DMS114 treated with DMSO at 0.1 percent for 48 hours (cell line): ENCODE measurements at regions not wholly inside any gene's neighbourhood (a gene's known extent, or its start where the extent isn't known, plus 50 kb on each side); places are given as distances from the start of the nearest gene placed in this dataset.
A peak's percentile ranks its signal among the peaks of the same experiment; 100 is the strongest.
"Not testable (repeated sequence)": the region's sequence is repeated elsewhere in the genome, so short reads cannot be mapped to it uniquely, and the experiment has no call there.

Experiments used
- DNase-seq: peaks from one replicate; lab custom pipeline; 2025; ENCODE audit not compliant: unreplicated experiment; lab: John Stamatoyannopoulos, UW

DNA sequence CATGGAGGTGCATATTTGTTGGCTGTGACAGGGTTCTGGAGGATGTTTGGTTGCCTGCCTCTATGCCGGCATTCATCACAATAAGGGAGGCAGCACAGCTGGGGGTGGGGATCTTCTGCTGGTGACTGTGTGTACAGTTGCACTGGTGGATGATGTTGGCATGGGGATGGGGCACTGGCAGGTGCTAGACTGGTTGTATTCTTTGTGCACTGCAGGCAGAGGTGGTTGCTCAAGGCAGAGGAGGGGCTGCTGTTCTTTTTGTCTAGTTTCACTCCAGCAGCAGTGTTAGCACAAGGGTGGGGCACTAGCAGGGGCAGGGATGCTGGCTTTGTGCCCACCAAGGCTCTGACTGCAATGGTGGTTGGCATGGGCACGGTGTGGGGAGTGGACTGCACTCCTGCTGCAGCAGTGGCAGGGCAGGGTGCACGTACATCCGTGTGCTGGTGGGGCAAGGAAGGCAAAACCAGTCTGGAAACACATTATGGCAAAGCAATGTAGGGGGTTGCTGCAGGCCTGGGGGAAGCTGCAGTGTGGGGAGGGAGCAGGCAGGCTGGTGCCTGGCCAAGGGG, 69.3 kb downstream of the ISOC1 start:
- no peak for DNase-seq

DNA sequence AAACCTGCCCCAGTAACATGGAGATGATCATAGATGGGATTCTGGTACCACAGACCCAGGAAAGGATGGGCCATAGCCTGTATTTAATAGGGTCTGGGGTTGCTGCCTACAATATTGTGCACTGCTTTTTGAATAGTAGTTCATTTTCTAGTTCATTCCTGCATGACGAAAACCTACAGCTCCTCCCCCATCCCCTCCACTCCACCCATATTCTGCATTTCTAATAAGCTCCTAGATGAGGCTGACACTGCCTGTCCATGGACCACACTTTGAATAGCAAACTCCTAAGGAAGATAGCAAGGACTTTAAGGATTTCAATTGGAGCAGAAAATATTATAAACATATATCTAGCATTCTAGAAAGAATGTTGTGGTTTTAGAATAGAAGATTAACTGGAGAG, 75.5 kb downstream of the ISOC1 start:
- no peak for DNase-seq

DNA sequence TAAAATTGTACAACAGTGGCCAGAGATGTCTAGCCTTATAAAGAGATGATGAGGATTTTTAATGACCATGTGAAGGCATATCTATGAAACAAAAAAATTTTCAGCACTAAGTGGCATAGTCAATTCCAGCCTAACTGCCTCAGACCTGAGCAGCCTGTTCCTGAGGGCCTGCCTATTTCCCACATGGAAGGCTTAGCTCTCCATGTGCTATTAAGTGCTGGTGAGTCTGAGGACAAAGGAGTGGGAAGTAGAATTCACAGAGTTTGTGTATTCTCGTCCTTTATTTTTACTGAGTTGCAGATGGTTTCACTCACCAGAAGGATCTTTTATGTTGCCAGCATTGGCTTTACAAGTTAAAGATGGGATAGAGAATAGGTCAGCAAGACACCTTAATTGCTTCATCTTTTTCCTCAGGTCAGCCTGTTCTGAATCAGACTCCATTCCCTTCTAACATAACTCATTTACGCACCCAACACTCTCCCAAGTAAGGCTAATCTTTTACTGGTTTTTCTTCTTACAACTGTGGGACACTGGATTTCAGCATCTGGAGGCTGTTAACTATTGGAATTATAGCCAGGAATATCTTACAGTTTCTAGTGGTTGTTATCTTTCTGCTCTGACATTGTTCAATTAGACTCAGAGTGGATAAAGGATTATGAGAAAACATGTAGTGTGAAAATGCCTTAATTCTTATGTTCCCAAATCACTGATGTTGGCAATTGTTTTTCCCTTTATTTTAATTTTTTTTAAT, 76.8 kb downstream of the ISOC1 start:
- no peak for DNase-seq

DNA sequence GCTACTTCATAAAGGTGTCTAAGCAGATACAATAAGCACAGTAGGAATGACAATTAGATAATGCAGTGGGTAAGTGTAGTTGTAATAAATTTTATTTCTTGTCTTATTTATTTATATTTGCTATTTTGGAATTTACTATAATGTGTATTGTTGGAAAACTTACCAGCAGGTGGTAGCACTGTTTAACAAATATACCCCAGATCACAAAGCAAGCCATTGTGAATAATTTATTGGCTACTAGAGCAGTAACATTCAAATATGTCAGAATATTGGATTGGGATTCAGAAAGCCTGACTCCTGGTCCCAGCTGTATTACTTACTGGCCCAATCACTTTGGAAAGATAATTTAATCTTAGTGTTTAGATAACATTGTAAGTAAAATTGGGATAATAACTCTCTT, 78.0 kb downstream of the ISOC1 start:
- DNase-seq = peak; percentile 27

DNA sequence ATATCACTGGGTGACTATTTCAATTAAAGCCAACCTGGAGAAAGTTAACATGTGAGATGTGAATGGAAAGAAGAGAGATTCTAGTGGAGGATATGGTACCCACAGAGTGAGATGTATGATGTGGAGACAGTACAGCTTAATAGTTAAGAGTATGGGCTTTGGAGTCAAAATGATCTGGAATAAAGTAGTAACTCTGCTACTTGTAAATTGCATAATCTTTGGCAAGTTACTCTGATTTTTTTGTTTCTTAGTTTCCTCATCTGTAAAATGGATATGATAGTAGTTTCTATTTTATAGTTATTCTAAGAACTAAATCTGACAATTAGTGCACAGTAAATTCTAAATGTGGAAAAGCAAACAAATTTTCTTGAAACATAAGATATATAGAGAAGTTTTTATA, 79.2 kb downstream of the ISOC1 start:
- no peak for DNase-seq

DNA sequence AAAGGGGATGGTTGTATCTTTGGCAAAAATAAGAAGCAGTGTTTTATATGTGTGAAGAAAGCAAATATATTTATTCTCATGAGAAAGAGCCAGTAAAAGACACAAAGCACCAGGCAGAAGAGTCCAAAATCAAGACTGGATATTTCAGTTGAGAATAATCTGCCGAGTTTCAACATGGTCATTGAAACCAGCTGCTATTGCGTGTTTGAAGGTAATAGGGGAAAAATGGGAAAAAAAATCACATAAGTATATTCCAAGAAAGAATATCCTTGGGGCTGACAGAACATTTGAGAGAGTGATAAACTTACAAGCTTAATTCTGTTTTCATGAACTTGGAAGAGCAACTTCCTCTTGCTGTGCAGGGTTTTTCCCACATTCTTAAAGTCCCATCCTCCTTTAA, 79.9 kb downstream of the ISOC1 start:
- DNase-seq = no peak

DNA sequence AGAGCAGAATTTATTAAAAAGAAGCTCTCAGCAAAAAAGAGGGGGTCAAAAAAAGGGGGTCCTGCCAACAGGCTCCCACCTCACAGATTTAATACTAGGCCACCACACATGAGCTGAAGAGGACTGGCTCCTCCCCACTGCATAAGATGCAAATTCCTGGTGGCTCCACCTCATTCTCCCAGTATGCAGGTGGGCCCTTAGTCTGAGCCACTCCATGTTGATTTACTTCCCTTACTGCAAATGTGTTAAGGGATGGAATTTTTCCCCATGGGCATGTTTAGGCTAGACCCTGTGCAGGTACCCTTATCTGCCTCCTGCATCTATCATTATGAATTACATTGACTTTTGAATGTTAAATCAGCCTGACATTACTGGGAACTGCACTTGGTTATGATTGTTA, 82.9 kb downstream of the ISOC1 start:
- DNase-seq = no peak

DNA sequence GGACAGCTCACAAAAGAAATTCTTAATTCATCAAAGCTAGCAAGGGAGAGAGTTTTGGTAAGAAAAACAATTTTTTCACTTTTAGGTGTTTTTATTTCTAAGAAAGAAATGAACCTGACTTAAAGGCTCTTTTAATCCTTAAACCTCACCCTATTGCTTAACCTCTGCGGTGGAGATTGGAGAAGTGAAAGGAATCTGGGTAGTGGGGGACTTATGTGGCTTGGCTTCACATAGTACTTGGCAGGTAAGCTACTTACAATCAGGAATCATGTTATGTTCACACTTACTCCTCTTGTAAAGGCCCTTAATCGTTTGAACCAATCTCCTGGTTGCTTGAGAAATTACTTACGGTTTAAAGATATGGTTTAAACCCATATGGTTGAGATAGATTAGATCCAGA, 104.8 kb downstream of the ISOC1 start:
- DNase-seq = no peak

DNA sequence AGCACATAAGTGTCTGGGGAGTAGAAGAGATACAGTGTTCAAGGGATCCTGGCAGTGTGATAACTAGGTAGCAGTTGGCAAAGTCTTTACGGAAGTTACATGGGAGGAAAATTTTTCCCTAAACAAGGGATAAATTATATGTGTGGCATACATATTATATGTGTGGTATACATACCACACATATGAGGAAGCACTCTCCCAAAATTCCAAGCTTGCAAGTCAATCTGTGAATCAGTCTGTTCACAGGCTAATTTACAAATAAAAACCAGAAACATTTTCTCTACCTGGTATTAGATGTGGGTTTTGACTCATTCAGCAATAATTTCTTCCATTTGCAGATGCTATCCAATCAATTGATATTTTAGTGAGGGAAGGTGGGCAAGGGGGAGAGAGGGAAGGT, 110.0 kb downstream of the ISOC1 start:
- DNase-seq = no peak

DNA sequence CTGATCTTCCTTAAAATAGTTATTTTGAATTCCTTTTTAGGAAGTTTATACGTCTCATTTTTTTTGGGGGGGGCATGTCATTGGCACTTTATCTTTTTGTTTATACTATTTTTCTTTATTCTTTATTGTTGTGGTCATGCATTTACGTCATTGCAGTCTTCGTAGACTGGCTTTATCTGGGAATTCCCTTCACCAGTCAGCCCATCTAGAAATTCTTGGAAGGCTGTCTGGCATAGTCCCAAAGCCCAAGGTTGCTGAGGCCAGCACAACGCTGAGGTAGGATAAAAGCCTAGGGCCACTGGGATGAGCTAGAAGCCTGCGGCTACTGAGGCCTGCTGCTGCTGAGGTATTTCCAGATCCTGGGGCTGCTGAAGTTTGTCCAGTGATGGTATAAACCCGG, 121.5 kb downstream of the ISOC1 start:
- DNase-seq = no peak

DNA sequence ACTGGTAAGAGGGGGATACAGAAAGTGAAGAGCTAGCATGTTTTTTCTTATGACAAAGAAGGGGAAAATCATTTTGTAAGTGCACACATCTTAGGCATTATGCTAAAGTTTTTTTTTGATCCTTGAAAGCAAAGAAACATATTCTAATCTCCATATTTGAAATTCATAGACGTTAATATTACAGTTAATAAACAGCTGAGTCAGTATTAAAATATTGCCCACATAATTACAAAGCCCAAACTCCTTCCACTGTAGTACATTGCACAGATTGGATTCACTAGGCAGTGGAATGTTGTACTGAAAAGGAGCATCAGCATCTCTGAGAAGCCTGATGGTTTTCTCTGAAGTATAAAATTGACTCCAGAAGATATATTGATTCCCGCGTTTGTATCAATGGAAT, 122.6 kb downstream of the ISOC1 start:
- no peak for DNase-seq

DNA sequence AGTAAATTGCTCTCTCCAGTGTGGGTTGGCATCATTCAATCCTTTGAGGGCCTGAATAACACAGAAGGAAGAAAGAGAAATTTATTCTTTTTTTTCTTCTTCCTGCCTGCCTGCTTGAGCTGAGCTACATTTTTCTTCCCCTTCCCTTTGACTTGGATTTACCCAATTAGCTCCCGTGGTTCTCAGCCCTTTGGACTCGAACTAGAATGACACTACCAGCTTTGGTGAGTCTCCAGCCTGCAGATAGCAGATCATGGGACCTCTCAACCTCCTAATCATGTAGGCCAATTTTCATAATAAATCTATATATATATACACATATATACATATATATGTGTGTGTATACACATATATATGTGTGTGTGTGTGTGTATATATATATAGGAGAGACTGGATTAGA, 128.6 kb downstream of the ISOC1 start:
- no peak for DNase-seq

DNA sequence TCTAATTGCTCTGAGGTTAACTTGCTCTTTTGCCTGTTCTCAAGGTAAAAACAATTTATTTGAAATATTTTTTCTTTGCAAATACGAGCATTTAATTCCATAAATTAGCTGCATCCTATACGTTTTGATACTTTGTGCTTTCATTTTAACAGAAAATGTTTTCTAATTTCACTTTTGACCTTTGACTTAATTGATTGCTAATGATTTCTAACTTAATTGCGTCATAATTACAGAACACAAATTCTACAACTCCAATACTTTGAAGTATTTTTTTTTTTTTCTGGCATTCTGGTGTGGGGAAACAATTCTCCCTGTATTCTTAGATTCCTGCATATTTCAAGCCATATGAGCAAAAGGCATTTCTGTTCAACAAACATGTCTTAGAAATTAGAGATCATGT, 134.0 kb downstream of the ISOC1 start:
- DNase-seq = no peak

DNA sequence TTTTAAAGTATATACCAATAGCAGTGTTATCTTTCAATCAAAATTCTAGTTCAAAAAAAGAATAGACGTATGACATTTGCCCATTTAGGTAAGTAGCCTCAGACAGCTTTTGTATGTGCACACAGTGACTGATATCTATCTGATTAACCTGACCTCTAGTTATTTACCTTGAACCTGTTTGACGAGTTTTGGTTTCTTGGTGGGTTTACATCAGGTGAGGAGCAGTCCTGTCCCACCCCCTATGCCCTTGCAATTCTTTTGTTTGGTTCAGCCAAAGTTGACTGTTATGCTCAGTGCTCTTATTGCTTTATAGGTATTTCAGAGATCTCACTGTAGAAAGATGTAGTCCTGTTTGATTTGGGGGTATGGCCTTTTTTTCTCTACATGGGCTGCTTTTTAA, 147.2 kb downstream of the ISOC1 start:
- DNase-seq = no peak

DNA sequence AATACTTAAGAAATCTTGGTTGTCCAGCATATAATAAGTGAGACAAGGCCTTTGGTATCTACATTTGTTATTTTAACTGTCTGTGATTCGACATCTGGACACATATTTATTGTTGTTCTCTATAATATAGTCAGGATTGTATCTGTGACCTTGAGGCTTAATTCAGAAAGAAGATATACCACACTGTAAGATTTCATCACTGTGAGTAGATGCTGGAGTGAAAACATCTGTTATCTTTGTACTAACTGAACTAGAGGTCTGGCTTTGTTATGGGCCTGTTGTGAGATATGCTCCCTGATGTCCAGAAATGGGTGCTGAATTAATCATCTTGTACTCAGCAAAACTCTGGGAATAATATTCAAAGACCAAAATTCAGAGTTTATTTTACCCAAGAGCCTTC, 148.5 kb downstream of the ISOC1 start:
- no peak for DNase-seq

DNA sequence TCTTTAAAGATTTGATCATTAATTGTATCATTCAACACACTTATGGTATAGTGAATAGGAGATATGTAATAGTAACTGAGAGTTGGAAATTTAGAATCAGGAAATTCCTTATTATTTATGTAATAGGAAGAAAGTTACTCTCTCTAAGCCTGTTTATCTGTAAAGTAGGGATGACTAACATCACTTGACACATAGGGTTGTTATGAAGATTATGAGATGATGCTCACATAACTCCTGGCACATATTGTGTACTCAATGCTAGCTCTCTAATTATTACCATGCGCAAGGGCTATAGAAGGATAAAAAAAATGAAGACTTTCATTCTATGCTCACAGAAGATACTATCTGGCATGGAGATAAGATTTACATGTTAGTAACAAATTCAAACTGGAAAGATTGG, 149.9 kb downstream of the ISOC1 start:
- DNase-seq = no peak

DNA sequence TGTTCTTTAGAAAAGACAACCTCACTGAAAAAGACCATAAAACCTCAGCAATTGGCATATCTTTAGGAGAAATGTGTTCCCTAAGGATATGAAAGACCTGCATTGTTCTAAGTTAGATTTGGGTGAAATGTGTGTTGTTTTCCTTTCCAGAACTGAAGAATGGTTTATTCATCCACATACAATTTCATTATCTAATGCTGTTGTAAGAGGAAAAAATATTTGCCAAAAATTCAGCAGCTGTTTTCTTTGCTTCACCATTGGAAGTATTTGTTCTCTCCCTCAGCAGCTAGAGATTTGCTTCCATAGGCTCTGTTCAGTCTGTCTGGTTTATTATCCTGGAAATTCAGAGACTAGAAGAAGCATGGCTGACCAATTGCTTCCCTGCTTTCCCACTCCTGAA, 150.9 kb downstream of the ISOC1 start:
- DNase-seq = no peak

DNA sequence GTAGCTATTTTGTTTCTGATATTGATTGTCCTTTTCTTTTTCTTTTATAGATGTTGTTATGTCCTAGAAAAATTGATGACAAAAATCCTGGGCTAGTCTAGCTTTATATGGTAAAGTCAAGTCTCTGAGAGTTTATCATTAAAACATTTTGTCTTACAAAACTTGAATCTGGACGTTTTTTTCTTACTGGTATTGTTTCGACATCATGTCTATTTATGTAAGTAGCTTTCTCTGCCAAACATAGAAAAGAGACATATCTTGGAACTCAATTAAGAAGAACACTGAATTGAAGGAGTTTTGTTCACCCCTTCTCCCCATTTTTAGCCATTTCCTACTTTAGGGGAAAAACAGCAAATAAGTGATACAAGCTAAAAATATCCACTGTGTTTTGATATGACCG, 151.5 kb downstream of the ISOC1 start:
- DNase-seq = no peak

DNA sequence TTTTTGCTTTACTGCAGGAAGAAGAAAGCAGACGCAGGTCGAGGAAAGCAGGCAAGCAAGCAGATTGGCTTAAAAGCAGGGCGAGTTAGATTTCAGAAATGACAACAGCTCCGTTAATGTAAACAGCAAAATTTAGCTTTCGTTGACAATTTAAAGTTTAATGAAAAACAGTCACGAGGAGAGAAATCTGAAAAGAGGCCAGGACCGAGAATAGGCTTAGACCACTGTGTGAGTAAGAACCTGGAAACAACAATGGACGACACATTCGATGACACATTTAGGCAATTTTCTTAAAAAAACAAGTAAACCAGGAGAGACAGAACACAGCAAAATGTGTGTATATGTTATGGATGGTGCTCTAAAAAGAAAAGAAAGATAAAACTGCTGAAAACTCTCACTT, 155.3 kb downstream of the ISOC1 start:
- no peak for DNase-seq

DNA sequence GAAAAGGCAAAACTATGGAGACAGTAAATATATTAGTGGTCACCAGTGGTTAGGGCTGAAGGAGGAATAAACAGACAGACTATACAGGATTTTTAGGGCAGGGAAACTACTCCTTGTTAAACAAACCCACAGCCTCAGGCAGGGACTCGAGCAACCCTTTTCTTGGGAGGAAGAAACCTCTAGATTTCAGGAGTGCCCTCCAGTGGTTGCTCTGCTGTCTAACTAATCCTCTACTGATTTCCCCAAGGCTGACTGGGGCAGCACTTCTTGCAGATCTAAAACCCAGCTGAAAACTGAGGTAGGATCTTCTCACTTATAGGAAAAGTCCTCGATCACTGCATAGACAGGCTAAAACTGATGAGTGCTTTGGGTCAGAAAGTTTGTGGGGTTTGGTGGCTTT, 176.8 kb downstream of the ISOC1 start:
- DNase-seq = no peak

DNA sequence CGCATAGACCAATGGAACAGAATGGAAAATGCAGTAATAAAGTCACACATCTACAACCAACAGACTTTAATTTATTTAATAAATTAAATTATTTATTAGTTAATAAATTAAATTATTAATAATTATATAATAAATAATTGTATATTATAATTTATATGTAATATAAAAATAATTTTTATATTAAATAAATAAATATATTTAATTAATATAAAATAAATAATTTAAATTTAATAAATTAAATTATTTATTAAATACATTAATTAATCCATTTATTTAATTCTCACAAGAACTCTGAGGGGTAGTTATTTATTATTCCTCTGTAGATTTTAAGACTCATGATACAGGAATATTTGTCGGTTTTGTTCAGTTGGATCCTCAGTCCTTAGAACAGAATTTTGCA, 176.1 kb upstream of the ADAMTS19 start:
- DNase-seq = no peak

DNA sequence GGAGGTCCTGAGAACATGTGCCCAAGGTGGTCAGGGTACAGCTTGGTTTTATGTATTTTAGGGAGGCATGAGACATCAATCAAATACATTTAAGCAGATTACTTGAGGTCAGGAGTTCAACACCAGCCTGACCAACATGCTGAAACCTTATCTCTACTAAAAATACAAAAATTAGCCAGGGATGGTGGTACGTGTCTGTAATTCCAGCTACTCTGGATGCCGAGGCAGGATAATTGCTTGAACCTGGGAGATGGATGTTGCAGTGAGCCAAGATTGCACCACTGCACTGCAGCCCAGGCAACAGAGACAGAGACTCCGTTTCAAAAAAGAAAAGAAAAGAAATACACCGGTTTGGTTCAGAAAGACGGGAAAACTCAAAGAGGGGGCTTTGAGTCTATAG, 165.9 kb upstream of the ADAMTS19 start:
- not testable (repeated sequence) for DNase-seq

DNA sequence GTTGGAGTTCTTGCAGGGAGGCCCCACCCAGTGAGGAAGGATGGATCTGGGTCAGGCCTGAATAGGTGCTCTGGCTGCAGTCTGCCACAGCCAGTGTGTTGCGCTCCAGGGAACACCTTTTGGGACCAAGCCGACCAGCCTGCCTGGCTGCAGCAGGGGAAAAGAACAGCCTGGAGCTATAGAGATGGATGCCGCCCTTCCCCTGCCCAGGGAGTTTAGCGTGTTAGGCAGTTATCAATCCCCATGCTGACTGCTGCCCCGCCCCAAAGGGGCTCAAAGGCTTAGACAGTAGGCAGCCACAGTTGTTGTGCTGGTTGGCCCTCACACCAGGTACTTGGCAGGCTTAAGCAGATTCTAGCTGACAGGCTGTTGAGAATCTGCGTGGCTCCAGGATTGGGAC, 153.4 kb upstream of the ADAMTS19 start:
- no peak for DNase-seq
